GM23338 (cell line): ENCODE measurements at regions not wholly inside any gene's neighbourhood (a gene's known extent, or its start where the extent isn't known, plus 50 kb on each side); places are given as distances from the start of the nearest gene placed in this dataset.

ENCODE experiments used
- CREB1 ChIP-seq: fragments of 250-450 bp; sonication (Bioruptor Pico); IDR thresholded peaks from 2 replicates; pipeline ENCODE4 v1.5.0; 2020; ENCODE audit warnings: low read depth, mild to moderate bottlenecking, moderate library complexity
- EZH2 ChIP-seq: fragments of 200-600 bp; sonication (generic); IDR thresholded peaks from one replicate; pipeline ENCODE4 v1.8.0; 2017; ENCODE audit warnings: antibody characterized with exemption, mild to moderate bottlenecking, low read depth; ENCODE audit not compliant: unreplicated experiment
- EZH2phosphoT487 ChIP-seq: fragments of 200-600 bp; sonication (generic); IDR thresholded peaks from one replicate; pipeline ENCODE4 v1.8.1; 2018; ENCODE audit warnings: antibody characterized with exemption; ENCODE audit not compliant: unreplicated experiment
- JUNB ChIP-seq: IDR thresholded peaks from one replicate; pipeline ENCODE4 v1.6.1; 2016; ENCODE audit warnings: antibody characterized with exemption; ENCODE audit not compliant: unreplicated experiment
- NANOG ChIP-seq: IDR thresholded peaks from 2 replicates; pipeline ENCODE4 v1.6.1; 2016; ENCODE audit warnings: antibody characterized with exemption, borderline replicate concordance
- TF ChIP-seq, protein P1 (sequence below), 2 experiments: fragments of 200-600 bp in 1 of 2; sonication (generic) in 1 of 2; conservative IDR thresholded peaks; 2 replicates each; pipeline versions ENCODE4 v1.5.1 to v1.6.1; 2016 to 2017; ENCODE audit warnings: antibody characterized with exemption in 2 of 2, low read depth in 2 of 2, mild to moderate bottlenecking in 2 of 2, moderate library complexity in 1 of 2

DNA sequence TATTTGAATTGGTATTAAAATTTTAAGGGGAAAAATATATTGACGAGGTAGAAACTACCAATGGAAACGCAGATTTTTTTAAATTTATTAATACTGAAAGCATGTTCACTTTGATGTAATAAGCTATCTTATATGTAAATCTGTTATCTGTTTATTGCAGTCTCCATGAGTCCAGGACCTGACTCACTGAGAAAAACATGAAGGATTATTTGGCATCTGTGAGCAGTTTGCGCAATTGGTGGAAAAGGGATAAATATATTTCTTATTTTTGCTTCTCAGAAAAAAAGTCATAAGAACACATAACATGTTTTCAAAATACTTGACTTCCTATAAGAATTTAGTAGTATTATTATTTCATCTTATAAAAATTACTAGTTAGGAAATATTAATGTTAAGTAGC, 561.4 kb downstream of the ADCYAP1 start:
- TF ChIP-seq JUNB = no peak
- TF ChIP-seq, protein P1, sequence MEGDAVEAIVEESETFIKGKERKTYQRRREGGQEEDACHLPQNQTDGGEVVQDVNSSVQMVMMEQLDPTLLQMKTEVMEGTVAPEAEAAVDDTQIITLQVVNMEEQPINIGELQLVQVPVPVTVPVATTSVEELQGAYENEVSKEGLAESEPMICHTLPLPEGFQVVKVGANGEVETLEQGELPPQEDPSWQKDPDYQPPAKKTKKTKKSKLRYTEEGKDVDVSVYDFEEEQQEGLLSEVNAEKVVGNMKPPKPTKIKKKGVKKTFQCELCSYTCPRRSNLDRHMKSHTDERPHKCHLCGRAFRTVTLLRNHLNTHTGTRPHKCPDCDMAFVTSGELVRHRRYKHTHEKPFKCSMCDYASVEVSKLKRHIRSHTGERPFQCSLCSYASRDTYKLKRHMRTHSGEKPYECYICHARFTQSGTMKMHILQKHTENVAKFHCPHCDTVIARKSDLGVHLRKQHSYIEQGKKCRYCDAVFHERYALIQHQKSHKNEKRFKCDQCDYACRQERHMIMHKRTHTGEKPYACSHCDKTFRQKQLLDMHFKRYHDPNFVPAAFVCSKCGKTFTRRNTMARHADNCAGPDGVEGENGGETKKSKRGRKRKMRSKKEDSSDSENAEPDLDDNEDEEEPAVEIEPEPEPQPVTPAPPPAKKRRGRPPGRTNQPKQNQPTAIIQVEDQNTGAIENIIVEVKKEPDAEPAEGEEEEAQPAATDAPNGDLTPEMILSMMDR (conservative IDR thresholded peaks at IDR 0.05; ENCODE audit: low read depth in 2 of 2) = no peak
- TF ChIP-seq EZH2phosphoT487 = no peak
- TF ChIP-seq NANOG = no peak
- no peak for TF ChIP-seq EZH2
- no peak for TF ChIP-seq CREB1 (CRISPR knock-in tag)
